CD14-positive monocyte (primary cell): ENCODE measurements at regions not wholly inside any gene's neighbourhood (a gene's known extent, or its start where the extent isn't known, plus 50 kb on each side); places are given as distances from the start of the nearest gene placed in this dataset.

Experiments
- DNase-seq, 3 donors: peaks; one replicate each; pipeline ENCODE4 v3.0.0-alpha.2; 2011 to 2022
- H2AFZ ChIP-seq: 2 replicates; pipeline ENCODE4 v1.6.0; 2012; ENCODE audit warnings: mild to moderate bottlenecking, low read depth, low read length, inconsistent platforms; ENCODE audit not compliant: insufficient read depth, poor library complexity, severe bottlenecking
- H3K27ac ChIP-seq, 2 donors: 1 replicate in 1 of 2; 2 replicates in 1 of 2; pipeline ENCODE4 v1.5.1; 2012 to 2013; ENCODE audit warnings: low read length in 2 of 2, control low read depth in 1 of 2, inconsistent platforms in 1 of 2, low read depth in 1 of 2, mild to moderate bottlenecking in 1 of 2
- H3K27me3 ChIP-seq, 2 donors: one replicate each; pipeline versions ENCODE4 v1.6.0 to v1.6.1; 2011 to 2013; ENCODE audit warnings: low read length in 2 of 2; ENCODE audit not compliant: control insufficient read depth in 2 of 2, insufficient read depth in 2 of 2
- H3K36me3 ChIP-seq, 2 donors: replicated peaks in 1 of 2; 1 replicate in 1 of 2; 2 replicates in 1 of 2; pipeline versions ENCODE4 v1.5.1 to v1.6.1; 2012 to 2013; ENCODE audit warnings: low read length in 2 of 2, control low read depth in 1 of 2, inconsistent platforms in 1 of 2, mild to moderate bottlenecking in 1 of 2; ENCODE audit not compliant: insufficient read depth in 2 of 2, control insufficient read depth in 1 of 2
- H3K4me1 ChIP-seq, 2 donors: 1 replicate in 1 of 2; 2 replicates in 1 of 2; pipeline versions ENCODE4 v1.5.1 to v1.6.1; 2012 to 2013; ENCODE audit warnings: low read length in 2 of 2, control low read depth in 1 of 2, inconsistent platforms in 1 of 2, mild to moderate bottlenecking in 1 of 2, moderate library complexity in 1 of 2; ENCODE audit not compliant: insufficient read depth in 2 of 2, control insufficient read depth in 1 of 2
- H3K4me2 ChIP-seq: replicated peaks from 2 replicates; pipeline ENCODE3; 2012; ENCODE audit warnings: low read length, moderate library complexity, mild to moderate bottlenecking; ENCODE audit not compliant: poor library complexity, severe bottlenecking; ENCODE audit errors: extremely low read depth
- H3K4me3 ChIP-seq, 3 experiments: fragments of 200-600 bp in 1 of 3; sonication (generic) in 1 of 3; replicated peaks in 1 of 3; 1 replicate in 2 of 3; 2 replicates in 1 of 3; pipeline ENCODE4 v1.5.1; 2011 to 2013; ENCODE audit warnings: low read length in 3 of 3, mild to moderate bottlenecking in 3 of 3, control low read depth in 2 of 3, low read depth in 2 of 3, inconsistent platforms in 1 of 3, moderate library complexity in 1 of 3
- H3K79me2 ChIP-seq: 2 replicates; pipeline ENCODE4 v1.6.0; 2012; ENCODE audit warnings: mild to moderate bottlenecking, control low read depth, inconsistent platforms, low read length, moderate library complexity; ENCODE audit not compliant: insufficient read depth
- H3K9ac ChIP-seq: 2 replicates; pipeline ENCODE4 v1.6.0; 2017; ENCODE audit warnings: low read length, mild to moderate bottlenecking; ENCODE audit not compliant: insufficient read depth, poor library complexity, severe bottlenecking
- H3K9me3 ChIP-seq, 2 donors: replicated peaks in 1 of 2; 1 replicate in 1 of 2; 2 replicates in 1 of 2; pipeline versions ENCODE4 v1.5.1 to v1.6.1; 2012 to 2013; ENCODE audit warnings: low read length in 2 of 2, control low read depth in 1 of 2; ENCODE audit not compliant: control insufficient read depth in 1 of 2, insufficient read depth in 1 of 2
- H4K20me1 ChIP-seq: 2 replicates; pipeline ENCODE4 v1.6.0; 2012; ENCODE audit warnings: mild to moderate bottlenecking, low read length, control low read depth, moderate library complexity; ENCODE audit not compliant: insufficient read depth
- H3K27ac Mint-ChIP-seq, 7 donors: one replicate each; pipeline ENCODE4 v1.8.0; 2020; ENCODE audit warnings: mild to moderate bottlenecking in 7 of 7, mixed read lengths in 7 of 7, moderate library complexity in 6 of 7, inconsistent platforms in 2 of 7
- H3K27me3 Mint-ChIP-seq, 3 donors: one replicate each; pipeline ENCODE4 v1.8.0; 2021 to 2022; ENCODE audit warnings: low read depth in 3 of 3, mild to moderate bottlenecking in 3 of 3, mixed read lengths in 3 of 3, moderate library complexity in 3 of 3, inconsistent platforms in 1 of 3
- H3K36me3 Mint-ChIP-seq, 2 donors: one replicate each; pipeline ENCODE4 v1.8.0; 2020; ENCODE audit warnings: mixed read lengths in 2 of 2, inconsistent platforms in 1 of 2, mild to moderate bottlenecking in 1 of 2
- H3K4me1 Mint-ChIP-seq: one replicate; pipeline ENCODE4 v1.8.0; 2020; ENCODE audit warnings: mild to moderate bottlenecking, mixed read lengths
- H3K4me3 Mint-ChIP-seq, 2 donors: one replicate each; pipeline ENCODE4 v1.8.0; 2020; ENCODE audit warnings: mild to moderate bottlenecking in 2 of 2, mixed read lengths in 2 of 2, moderate library complexity in 1 of 2
- H3K9me3 Mint-ChIP-seq, 7 donors: one replicate each; pipeline ENCODE4 v1.8.0; 2020 to 2022; ENCODE audit warnings: mixed read lengths in 7 of 7, mild to moderate bottlenecking in 6 of 7, moderate library complexity in 6 of 7, inconsistent platforms in 2 of 7
- CTCF ChIP-seq: fragments of 200-600 bp; IDR thresholded peaks from one replicate; pipeline ENCODE4 v1.8.0; 2022; ENCODE audit warnings: antibody characterized with exemption, mild to moderate bottlenecking
- WGBS: methylation state at CpG from one replicate; pipeline ENCODE4 v1.1.5; 2013; ENCODE audit warnings: missing lambda C conversion rate; ENCODE audit not compliant: insufficient coverage; 5-methylcytosine and 5-hydroxymethylcytosine counted together
- intact Hi-C, 2 donors: fragments of 100-400 bp; cut with micrococcal nuclease; formaldehyde crosslinking; loops; one replicate each; pipeline versions ENCODE4 v1.15.0 to v1.15.1; 2023

- Histone ChIP-seq H3K9ac (no peak overlapping the region), H3K4me2 (no peak overlapping the region), H3K79me2 (no peaks in the 10 kb centered on the region), H2AFZ (no peak overlapping the region), H3K27me3 (no peaks in the 10 kb centered on the region), H3K36me3 (no peaks in the 10 kb centered on the region), H3K27ac (no peak overlapping the region), H3K4me3 (no peak overlapping the region), H4K20me1 (no peaks in the 10 kb centered on the region), H3K4me1 (no peaks in the 10 kb centered on the region), H3K9me3 (peaks cover 0 to 5% of the 10 kb centered on the region in 2 donors)
- no peaks in the 10 kb centered on the region for H3K36me3 Mint-ChIP-seq
- no peak for DNase-seq
- H3K27ac Mint-ChIP-seq, result no peak overlapping the region
- H3K27me3 Mint-ChIP-seq, result peaks cover 2 to 18% (median 4%) of the 10 kb centered on the region in 3 donors
- no peak for TF ChIP-seq CTCF
- H3K4me1 Mint-ChIP-seq, result no peaks in the 10 kb centered on the region
- intact Hi-C loops, result no loop called here
- no peak overlapping the region for H3K4me3 Mint-ChIP-seq
- 96% methylated on average over 8 of the region's 8 CpGs for WGBS
- peaks cover 7 to 14% (median 13%) of the 10 kb centered on the region in 7 donors for H3K9me3 Mint-ChIP-seq
These were observed 215.5 kb downstream of the RRAGC start for GRCh38 chr1:38644092-38644491.

DNA sequence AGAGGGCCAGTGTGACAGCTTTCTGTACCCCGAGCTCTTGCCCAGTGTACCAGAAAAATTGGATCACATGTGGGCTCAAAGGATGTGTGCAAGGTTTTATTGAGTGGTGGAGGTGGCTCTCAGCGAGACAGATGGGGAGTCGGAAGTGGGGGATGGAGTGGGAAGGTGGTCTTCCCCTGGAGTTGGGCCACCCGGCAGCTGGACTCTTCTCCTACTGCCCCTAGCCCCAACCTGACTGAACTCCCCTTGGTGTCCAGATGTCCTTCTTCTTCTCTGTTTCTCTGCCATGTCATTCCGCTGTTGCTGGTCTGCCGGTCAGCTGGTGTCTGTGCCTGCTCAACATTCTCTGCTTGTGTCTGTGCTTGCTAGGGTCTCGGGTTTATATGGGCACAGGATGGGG, 217.9 kb downstream of the RRAGC start:
- WGBS, result 100% methylated on average over 1 of the region's 7 CpGs
- H3K4me1 Mint-ChIP-seq, result no peaks in the 10 kb centered on the region
- H3K27me3 ChIP-seq, result no peaks in the 10 kb centered on the region
- H2AFZ ChIP-seq, result no peak overlapping the region
- H3K36me3 Mint-ChIP-seq, result no peaks in the 10 kb centered on the region
- no peak for TF ChIP-seq CTCF
- no peaks in the 10 kb centered on the region for H4K20me1 ChIP-seq
- peaks cover 5 to 13% (median 11%) of the 10 kb centered on the region in 7 donors for H3K9me3 Mint-ChIP-seq
- H3K4me2 ChIP-seq, result no peak overlapping the region
- H3K79me2 ChIP-seq, result no peaks in the 10 kb centered on the region
- no peak overlapping the region for H3K27ac Mint-ChIP-seq
- no peak overlapping the region for H3K9ac ChIP-seq
- no peaks in the 10 kb centered on the region for H3K4me1 ChIP-seq
- no peak for DNase-seq
- peaks cover 2 to 19% (median 4%) of the 10 kb centered on the region in 3 donors for H3K27me3 Mint-ChIP-seq
- H3K9me3 ChIP-seq, result peaks cover 0 to 5% of the 10 kb centered on the region in 2 donors
- no peak overlapping the region for H3K4me3 Mint-ChIP-seq
- H3K4me3 ChIP-seq, result no peak overlapping the region
- intact Hi-C loops, result no loop called here
- H3K27ac ChIP-seq, result no peak overlapping the region
- no peaks in the 10 kb centered on the region for H3K36me3 ChIP-seq
